A172 (cell line): ENCODE measurements at regions not wholly inside any gene's neighbourhood (a gene's known extent, or its start where the extent isn't known, plus 50 kb on each side); places are given as distances from the start of the nearest gene placed in this dataset.

Source experiments
- DNase-seq: peaks from one replicate; pipeline ENCODE4 v3.0.0-alpha.2; 2015; ENCODE audit warnings: low spot score

- DNase-seq, result no peak
These were observed 82.7 kb downstream of the SCG2 start for GRCh38 chr2:223519471-223519870.

GRCh38 chr2:223522796-223523195 lies 79.4 kb downstream of the SCG2 start:
- DNase-seq, result no peak

- DNase-seq, result no peak
These were observed 78.6 kb downstream of the SCG2 start for GRCh38 chr2:223523551-223524001.

GRCh38 chr2:223524066-223524465 lies 78.1 kb downstream of the SCG2 start:
- no peak for DNase-seq

GRCh38 chr2:223526106-223526505 lies 76.1 kb downstream of the SCG2 start:
- no peak for DNase-seq

- no peak for DNase-seq
These were observed 74.1 kb downstream of the SCG2 start for GRCh38 chr2:223528036-223528435.

GRCh38 chr2:223529696-223530095 lies 72.5 kb downstream of the SCG2 start:
- no peak for DNase-seq

- no peak for DNase-seq
These were observed 71.3 kb downstream of the SCG2 start for GRCh38 chr2:223530811-223531210.

- no peak for DNase-seq
These were observed 70.0 kb downstream of the SCG2 start for GRCh38 chr2:223532161-223532560.

- no peak for DNase-seq
These were observed 69.4 kb downstream of the SCG2 start for GRCh38 chr2:223532712-223533111.

GRCh38 chr2:223536546-223536945 lies 65.6 kb downstream of the SCG2 start:
- DNase-seq, result no peak

GRCh38 chr2:223537115-223537514 lies 65.0 kb downstream of the SCG2 start:
- no peak for DNase-seq

GRCh38 chr2:223537651-223538601 lies 64.2 kb downstream of the SCG2 start:
- DNase-seq, result no peak

- no peak for DNase-seq
These were observed 63.2 kb downstream of the SCG2 start for GRCh38 chr2:223538920-223539440.

GRCh38 chr2:223541546-223541945 lies 60.6 kb downstream of the SCG2 start:
- DNase-seq, result no peak

- DNase-seq, result no peak
These were observed 59.7 kb downstream of the SCG2 start for GRCh38 chr2:223542501-223542900.

- no peak for DNase-seq
These were observed 56.8 kb downstream of the SCG2 start for GRCh38 chr2:223545406-223545805.

- no peak for DNase-seq
These were observed 56.3 kb downstream of the SCG2 start for GRCh38 chr2:223545830-223546229.
